HG02943 (cell line): ENCODE measurements at regions not wholly inside any gene's neighbourhood (a gene's known extent, or its start where the extent isn't known, plus 50 kb on each side); places are given as distances from the start of the nearest gene placed in this dataset.
"Not testable (repeated sequence)": the region's sequence is repeated elsewhere in the genome, so short reads cannot be mapped to it uniquely, and the experiment has no call there.

Experiments used
- ATAC-seq: cut with Tn5 transposase; IDR thresholded peaks from one replicate; pipeline ENCODE4 v1.9.1; 2021; ENCODE audit warnings: mild to moderate bottlenecking, low read depth, moderate library complexity; ENCODE audit not compliant: unreplicated experiment

DNA sequence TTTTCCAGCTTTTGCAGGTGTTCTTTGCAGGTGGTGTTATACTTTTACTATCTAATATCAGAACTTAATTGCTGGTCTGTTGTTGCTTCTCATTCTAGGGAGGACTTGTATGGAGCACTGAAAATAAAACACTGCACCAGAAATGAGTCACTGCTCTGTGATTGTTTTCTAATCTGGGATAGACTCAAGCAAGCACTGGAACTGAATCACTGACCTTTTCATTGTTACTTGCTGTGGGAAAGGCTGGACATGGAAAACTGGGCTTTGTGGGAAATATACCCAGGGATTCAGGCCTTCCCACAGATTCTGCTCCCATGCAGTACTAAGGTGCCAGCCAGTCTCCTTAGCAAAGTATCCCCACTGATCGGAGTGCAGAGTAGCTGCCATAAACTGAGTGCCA, 470.0 kb upstream of the GCFC2 start:
- ATAC-seq = no peak

GRCh38 chr2:76178610-76179009, 467.9 kb upstream of the GCFC2 start:
- no peak for ATAC-seq

DNA sequence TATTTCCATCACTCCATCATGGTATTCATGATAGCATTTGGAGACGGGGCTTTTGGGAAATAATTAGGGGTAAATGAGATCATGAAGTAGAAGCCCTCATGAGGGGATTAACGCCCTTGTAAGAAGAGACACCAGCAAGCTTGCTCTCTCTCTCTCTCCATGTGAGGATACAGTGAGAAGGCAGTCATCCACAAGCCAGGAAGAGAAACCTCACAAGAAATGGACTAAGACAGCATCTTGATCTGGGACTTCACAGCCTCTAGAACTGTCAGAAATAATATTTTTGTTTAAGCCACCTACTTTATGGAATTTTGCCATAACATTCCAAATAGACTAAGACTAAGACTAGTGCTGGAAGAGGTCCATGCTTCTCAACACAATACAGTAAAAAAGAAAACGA, 464.6 kb upstream of the GCFC2 start:
- no peak for ATAC-seq

DNA sequence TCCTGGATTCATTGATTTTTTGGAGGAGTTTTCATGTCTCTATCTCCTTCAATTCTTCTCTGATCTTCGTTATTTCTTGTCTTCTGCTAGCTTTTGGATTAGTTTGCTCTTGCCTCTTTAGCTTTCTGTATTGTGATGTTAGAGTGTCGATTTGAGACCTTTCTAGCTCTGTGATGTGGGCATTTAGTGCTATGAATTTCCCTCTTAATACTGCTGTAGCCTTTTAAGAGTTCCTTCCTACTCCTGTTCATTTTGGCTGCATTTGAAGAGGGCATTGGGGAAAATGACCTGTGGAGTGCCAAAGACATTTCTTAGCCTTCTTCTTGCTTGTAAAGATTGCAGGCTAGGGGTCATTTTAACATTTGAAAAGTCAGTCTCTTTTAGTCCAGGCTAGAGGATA, 463.8 kb upstream of the GCFC2 start:
- ATAC-seq = no peak

DNA sequence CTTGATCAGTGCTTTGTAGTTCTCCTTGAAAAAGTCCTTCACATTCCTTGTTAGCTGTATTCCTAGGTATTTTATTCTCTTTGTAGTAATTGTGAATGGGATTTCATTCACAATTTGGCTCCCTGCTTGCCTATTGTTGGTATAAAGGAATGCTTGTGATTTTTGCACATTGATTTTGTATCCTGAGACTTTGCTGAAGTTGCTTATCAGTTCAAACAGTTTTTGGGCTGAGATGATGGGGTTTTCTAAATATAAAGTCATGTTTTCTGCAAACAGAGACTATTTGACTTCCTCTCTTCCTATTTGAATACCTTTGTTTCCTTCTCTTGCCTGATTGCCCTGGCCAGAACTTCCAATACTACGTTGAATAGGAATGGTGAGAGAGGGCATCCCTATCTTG, 462.5 kb upstream of the GCFC2 start:
- ATAC-seq = not testable (repeated sequence)

- ATAC-seq = not testable (repeated sequence)
Measured at GRCh38 chr2:76172154-76172595, 461.5 kb upstream of the GCFC2 start.

DNA sequence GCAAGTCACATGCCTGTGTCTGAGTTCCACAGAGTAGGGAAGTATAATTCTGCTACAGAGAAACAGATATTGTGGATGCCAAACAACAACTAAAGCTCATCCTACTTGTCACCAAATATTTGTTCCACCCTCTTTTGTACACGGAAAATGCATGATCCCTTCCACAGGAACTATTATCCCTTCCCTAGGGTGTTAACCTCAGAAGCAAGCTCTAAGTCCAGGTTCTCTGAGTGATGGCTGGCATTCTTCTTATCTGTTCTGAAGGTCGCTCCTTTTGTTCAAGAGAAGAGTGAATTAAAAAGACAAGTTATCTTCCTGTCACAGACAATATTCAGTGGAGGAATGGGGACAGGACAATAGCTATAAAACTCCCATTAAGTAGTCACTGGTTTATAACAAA, 460.1 kb upstream of the GCFC2 start:
- no peak for ATAC-seq

GRCh38 chr2:76170009-76170384, 459.3 kb upstream of the GCFC2 start:
- no peak for ATAC-seq

DNA sequence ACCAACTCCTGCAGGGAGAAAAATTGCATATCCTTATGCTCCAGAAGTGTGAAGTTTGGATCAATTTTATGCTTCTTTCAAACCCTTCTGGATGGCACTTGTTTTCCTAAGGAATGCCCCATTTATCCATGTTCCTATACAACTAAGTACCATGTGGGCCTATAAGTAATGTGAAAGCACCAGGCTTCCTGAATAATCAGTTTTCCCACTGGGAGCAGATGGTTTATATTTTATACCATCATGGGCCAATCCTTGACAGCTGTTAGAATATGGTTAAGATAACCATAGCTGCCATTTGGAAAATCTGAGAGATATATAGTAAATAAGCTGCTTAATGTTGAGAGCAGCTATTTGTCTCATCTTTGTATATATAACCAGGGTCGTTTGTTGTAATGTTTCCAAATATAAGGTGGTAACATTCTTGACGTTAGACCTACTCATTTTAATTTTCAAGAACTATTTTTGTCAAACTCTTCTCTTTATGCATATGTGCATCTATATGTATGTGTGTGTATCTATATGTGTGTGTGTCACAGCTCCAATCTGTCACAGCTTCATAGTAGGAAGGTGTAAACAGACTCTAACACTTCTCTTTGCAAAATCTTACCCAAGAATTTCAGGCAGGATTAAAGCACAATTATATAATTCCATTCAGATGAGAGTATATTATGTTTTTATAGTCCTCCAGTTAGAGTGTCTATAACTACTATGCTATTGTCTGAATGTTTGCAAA, 458.7 kb upstream of the GCFC2 start:
- ATAC-seq = no peak

DNA sequence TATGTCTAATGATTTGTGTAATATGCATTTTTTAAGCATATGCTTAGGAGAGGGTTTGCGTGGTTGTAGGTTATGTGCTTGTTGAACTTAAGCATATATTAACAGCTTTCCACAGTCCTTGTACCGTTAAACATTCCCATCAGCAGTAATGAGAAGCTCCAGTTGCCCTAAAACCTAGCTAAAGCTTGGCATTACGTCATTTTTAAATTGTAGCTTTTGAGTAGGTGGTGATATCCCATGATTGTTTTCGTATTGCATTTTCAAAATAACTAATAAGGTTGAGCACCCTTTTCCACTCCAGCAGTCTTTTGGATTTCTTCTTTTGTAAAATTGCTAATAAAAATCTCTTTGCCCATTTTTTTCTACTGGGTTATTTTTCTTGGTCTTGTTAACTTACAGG, 453.1 kb upstream of the GCFC2 start:
- ATAC-seq = no peak

GRCh38 chr2:76160670-76161069, 450.0 kb upstream of the GCFC2 start:
- no peak for ATAC-seq

DNA sequence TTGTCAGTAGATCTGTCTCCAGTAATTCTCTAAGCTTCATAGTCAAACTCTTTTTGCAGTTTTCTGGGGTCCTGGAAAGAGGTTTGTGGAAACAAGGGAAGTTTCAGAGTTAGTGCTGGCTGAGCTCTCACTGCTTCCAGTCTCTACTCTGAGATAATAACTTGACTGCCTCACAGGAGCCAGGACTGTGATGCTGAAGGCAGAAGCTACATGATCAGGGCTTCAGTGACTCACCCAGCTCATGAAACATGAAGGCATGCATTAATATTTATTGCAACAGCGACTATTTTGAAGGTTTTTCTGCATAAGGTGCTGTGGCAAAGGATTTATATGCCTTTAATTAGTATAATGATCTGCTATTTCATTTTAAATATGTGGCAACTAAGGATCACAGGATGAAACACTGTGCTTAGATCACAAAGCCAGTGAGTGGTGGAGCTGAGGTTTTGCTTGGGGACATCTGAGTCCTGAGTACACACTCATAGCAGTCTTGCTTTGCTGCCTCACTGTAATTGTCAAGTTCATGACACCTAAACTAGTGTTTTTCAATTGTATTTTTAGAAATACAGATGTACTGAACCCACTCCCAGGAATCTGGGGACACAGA, 448.4 kb upstream of the GCFC2 start:
- no peak for ATAC-seq

- ATAC-seq = no peak
Measured at GRCh38 chr2:76157531-76157930, 446.8 kb upstream of the GCFC2 start.

GRCh38 chr2:76154981-76155380, 444.3 kb upstream of the GCFC2 start:
- ATAC-seq = no peak

GRCh38 chr2:76149846-76150245, 439.1 kb upstream of the GCFC2 start:
- no peak for ATAC-seq

GRCh38 chr2:76139303-76139702, 428.6 kb upstream of the GCFC2 start:
- not testable (repeated sequence) for ATAC-seq

DNA sequence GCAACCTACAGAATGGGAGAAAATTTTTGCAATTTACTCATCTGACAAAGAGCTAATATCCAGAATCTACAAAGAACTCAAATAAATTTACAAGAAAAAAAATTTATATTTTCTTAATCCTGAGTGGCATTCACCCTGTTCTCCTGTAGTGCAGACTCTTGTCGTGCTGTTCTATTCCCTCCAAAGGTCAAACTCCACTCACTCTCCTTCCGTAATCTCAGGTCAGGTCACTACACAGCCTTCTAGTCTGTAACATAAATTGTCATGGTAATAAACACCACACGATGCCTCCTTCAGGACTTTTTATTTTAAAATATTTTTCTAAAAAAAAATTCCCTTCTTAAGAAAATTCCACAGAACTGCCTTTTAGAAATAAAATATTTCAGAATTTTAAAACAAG, 417.9 kb upstream of the GCFC2 start:
- ATAC-seq = no peak

DNA sequence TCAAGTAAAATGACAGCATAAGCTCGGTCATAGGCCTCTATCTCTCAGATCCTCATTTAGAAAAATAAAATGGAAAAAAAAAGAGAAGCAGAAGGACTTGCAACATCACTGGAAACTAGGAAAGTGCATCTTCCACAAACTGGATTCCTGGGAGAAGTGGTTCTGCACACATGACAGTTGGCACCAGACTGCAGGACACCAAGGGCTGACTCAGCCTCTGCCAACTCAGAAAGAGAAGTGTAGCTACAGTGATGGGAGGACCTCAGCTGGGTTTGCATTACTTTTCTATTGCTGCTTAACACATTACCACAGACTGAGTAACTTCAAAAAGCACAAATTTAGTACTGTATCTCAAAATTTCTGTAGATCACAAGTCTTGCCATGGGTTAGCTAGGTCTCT, 409.5 kb upstream of the GCFC2 start:
- no peak for ATAC-seq

GRCh38 chr2:76089683-76090082, 379.0 kb upstream of the GCFC2 start:
- ATAC-seq = no peak

DNA sequence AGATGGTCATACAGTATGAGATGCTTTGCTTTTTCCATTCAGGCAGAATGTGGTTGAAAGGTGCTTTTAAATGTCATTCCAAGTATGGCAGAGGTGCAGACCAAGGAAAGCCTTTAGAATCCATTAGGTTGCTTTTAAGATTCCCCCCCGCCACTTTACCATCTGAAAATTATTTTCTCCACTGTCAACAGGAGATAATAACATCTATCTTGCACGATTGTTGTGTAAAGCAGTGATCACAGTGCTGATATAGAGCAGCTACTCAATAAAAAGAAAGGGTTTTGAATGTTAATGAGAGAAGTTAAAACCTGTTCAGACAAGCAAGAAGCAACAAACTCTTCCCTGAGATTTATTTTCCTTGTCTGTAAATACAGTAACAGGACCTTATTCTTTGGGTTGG, 372.5 kb upstream of the GCFC2 start:
- ATAC-seq = no peak

GRCh38 chr2:76082509-76082908, 371.8 kb upstream of the GCFC2 start:
- ATAC-seq = no peak

DNA sequence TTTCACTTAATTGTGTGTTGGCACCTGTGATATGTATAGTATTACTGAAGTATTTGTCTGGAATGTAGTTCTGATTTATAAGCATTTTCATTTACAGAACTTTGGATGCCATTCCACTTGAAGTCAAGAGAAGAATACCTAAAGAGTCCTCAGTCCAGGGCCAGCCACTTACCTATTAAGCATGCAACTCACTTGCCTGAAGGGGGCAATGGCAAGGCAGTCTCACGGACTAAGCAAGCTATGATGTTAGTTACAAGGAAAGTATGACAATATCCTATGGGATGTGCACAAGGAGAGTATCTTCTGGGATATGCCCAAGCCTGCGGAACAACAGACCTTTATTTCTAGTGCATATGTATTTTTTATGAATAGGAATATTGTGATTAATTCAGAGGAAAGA, 369.4 kb upstream of the GCFC2 start:
- no peak for ATAC-seq
